Activated CD4-positive, alpha-beta memory T cell treated with anti-CD3 and anti-CD28 coated beads for 36 hours (primary cell): ENCODE measurements at regions not wholly inside any gene's neighbourhood (a gene's known extent, or its start where the extent isn't known, plus 50 kb on each side); places are given as distances from the start of the nearest gene placed in this dataset.
A peak's percentile ranks its signal among the peaks of the same experiment; 100 is the strongest.

Source experiments
- CTCF ChIA-PET: fragments of 350-600 bp; sonication (Branson Sonifier 250); formaldehyde crosslinking; loops from one replicate; lab custom pipeline; 2021; ENCODE audit warnings: antibody characterized with exemption, inconsistent platforms; lab: Charles Lee
- POLR2A ChIA-PET: fragments of 350-600 bp; sonication (Branson Sonifier 250); formaldehyde crosslinking; loops from one replicate; lab custom pipeline; 2021; ENCODE audit warnings: antibody characterized with exemption; lab: Charles Lee
- DNase-seq: peaks from one replicate; pipeline ENCODE4 v3.0.0-alpha.2; 2020
- H3K27ac Mint-ChIP-seq: one replicate; pipeline ENCODE4 v1.8.0; 2021; ENCODE audit warnings: mixed read lengths
- H3K27me3 Mint-ChIP-seq: one replicate; pipeline ENCODE4 v1.8.0; 2021; ENCODE audit warnings: mixed read lengths
- H3K36me3 Mint-ChIP-seq: one replicate; pipeline ENCODE4 v1.8.0; 2021; ENCODE audit warnings: mixed read lengths
- H3K4me1 Mint-ChIP-seq: one replicate; pipeline ENCODE4 v1.8.0; 2021; ENCODE audit warnings: low read depth, mixed read lengths
- H3K4me3 Mint-ChIP-seq: one replicate; pipeline ENCODE4 v1.8.0; 2021; ENCODE audit warnings: mild to moderate bottlenecking, mixed read lengths
- H3K9me3 Mint-ChIP-seq: one replicate; pipeline ENCODE4 v1.8.0; 2021; ENCODE audit warnings: mixed read lengths
- intact Hi-C: fragments of 100-400 bp; cut with micrococcal nuclease; formaldehyde crosslinking; loops from one replicate; pipeline ENCODE4 v1.15.1; 2023

DNA sequence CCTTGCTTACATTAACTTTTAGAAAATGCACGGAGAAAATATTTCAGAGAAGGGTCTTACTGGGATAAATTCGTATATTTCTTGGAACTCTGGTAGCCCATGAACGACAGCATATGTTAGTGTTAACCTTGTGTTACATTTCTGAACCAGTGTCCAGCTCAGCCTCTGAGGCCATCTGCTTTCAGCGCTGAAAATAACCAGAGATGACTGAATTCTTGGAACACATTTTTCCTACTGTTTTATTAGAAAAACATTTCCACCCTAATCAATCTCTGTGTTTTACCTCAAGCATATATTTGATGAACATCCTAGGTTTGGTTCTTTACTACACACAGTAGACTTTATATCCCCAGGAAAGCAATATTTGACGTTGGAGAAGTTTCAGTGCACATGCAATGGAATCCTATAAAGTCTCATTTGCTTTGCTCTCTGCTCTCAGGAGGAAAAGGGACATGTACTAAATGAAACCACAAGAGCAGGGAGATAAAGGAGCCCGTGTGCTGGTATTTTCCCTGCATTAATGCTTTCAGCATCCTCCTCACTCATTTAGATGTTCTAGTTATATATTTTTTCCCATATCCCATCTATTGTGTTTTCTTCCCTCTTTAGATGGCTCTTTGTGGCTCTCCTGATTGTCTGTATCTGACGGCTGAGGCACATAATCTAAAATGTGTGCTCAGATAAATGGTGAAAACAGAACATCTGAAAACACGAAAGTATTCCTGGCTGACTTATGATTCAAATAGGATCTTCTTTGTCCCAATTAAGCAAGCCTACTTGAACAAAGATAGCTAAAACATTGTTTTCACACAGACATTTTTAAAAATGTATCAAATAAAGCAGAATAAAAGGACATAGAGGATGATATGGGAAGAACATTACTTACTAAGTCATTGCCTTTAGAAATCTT lies 151.7 kb upstream of the KCNMB2 start:
- Mint-ChIP-seq H3K9me3 (no peaks in the 10 kb centered on the region), H3K4me3 (no peak overlapping the region), H3K36me3 (no peaks in the 10 kb centered on the region), H3K4me1 (no peaks in the 10 kb centered on the region), H3K27me3 (peaks cover 12% of the 10 kb centered on the region), H3K27ac (no peak overlapping the region)
- no peak for DNase-seq
- CTCF ChIA-PET = interaction anchor here (0.6 to 2.6 kb wide), 10 partner anchors 9 to 1512 kb away, joined by 3 to 15 read pairs (median 4); no protein-coding TSS in a partner anchor
- intact Hi-C loops = loop anchor here (5.0 kb wide), 1 partner anchor 1512 kb away; no protein-coding TSS in a partner anchor
- POLR2A ChIA-PET = no interaction called here

DNA sequence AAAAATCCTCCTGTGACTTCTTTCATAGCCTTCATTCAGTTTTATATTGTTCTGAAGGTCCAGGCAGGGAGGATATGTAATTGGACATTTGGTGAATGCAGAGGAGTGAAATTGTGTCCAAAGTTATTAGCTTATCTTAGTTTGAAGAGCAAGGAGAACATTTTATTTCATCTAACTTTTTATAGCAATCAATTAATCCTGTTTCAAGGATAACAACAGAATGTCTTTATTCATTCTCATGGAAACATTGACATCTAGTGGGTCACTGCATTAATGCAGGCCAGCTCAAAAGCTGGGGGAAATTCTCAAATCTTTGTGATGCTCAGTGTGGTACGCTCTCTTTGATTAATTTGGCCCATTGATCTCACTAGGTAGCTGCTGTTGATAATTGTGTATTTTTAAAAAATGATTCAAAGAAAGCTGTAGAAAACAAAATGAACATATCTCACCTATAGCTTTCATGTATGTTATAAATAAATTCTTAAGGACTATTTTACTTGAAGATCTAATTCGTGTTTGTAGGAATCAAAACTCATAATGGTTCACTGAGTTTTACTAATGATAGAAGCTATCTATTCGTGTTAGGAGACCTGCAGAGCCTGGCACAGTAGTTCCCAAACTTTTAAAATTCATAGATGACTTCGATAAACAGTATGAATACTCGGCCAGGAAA lies 150.8 kb upstream of the KCNMB2 start:
- intact Hi-C loops = loop anchor here (5.0 kb wide), 1 partner anchor 1513 kb away; no protein-coding TSS in a partner anchor
- CTCF ChIA-PET = interaction anchor here (0.9 to 2.6 kb wide), 9 partner anchors 9 to 1513 kb away, joined by 3 to 15 read pairs (median 4); no protein-coding TSS in a partner anchor
- no peaks in the 10 kb centered on the region for H3K36me3 Mint-ChIP-seq

DNA sequence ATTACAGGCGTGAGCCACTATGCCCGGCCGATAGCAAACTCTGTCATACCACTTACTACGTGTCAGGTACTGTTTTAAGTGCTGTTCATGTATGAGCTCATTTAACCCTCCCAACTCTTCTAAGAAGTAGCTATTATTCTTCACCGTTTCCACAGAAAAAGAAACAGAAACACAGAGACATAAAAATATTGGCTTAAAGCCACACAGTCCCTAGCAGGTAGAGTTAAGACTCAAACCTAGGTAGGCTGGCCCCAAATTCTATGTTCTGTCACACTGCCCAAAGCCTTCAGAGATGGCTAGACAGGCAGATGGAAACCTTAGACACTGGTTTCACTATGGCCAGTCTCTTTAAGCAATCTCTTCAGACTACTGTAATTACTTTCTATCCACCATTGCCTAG lies 149.8 kb upstream of the KCNMB2 start:
- Mint-ChIP-seq H3K27me3 (peaks cover 15% of the 10 kb centered on the region), H3K4me1 (no peaks in the 10 kb centered on the region), H3K27ac (no peak overlapping the region), H3K4me3 (no peak overlapping the region), H3K9me3 (no peaks in the 10 kb centered on the region), H3K36me3 (no peaks in the 10 kb centered on the region)
- CTCF ChIA-PET = interaction anchor here (1.9 to 2.0 kb wide), 2 partner anchors 1448 to 1514 kb away, joined by 6 to 15 read pairs; no protein-coding TSS in a partner anchor
- intact Hi-C loops = loop anchor here (5.0 kb wide), 1 partner anchor 1514 kb away; no protein-coding TSS in a partner anchor
- no peak for DNase-seq
- POLR2A ChIA-PET = no interaction called here

More for the DNA sequence above, 150.8 kb upstream of the KCNMB2 start:
- DNase-seq = peak; percentile 20
- POLR2A ChIA-PET = no interaction called here
- H3K4me1 Mint-ChIP-seq = no peaks in the 10 kb centered on the region
- no peak overlapping the region for H3K4me3 Mint-ChIP-seq
- H3K27ac Mint-ChIP-seq = no peak overlapping the region
- peaks cover 15% of the 10 kb centered on the region for H3K27me3 Mint-ChIP-seq
- no peaks in the 10 kb centered on the region for H3K9me3 Mint-ChIP-seq

DNA sequence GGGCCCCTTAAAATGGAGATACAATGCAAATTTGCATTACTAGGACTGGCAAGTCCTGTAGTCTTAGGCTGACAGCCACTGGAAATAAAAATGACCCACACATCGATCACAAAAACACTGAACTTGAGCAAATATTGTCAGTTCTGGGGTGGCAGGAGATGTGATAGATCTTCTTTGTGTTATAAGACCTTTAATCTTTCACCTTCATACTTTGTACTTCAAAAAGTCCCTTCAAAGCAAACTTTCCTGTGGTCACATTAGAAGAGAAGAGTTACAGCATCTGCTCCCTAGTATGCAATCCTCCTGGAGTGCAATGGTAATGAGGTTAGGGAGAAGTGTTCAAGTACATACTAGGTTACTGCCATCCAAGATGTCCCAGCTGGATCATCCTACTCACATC lies 149.4 kb upstream of the KCNMB2 start:
- intact Hi-C loops = loop anchor here (5.0 kb wide), 1 partner anchor 1515 kb away; no protein-coding TSS in a partner anchor

DNA sequence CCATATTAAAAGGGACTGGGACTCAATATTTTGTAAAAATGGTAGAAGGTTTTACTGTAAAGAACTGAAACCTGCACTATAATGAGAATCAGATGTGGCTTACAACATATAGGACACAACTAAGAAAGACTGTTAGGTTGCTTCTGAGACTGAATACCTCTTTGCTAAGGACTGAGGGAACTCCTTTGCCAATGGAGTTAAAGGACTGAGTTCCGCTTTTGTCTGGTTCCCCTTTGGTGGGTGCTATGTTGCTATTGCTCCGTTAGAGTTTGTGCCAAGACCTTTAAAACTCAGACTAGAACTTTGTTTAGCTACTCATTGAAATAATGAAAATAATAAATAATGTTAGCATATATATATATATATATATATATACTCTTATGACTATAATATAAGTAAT lies 147.8 kb upstream of the KCNMB2 start:
- H3K27me3 Mint-ChIP-seq = peaks cover 15% of the 10 kb centered on the region
- intact Hi-C loops = loop anchor here (5.0 kb wide), 1 partner anchor 1516 kb away; no protein-coding TSS in a partner anchor
- H3K4me3 Mint-ChIP-seq = no peak overlapping the region
- no peaks in the 10 kb centered on the region for H3K36me3 Mint-ChIP-seq
- H3K9me3 Mint-ChIP-seq = no peaks in the 10 kb centered on the region
- CTCF ChIA-PET = no interaction called here
- DNase-seq = no peak
- H3K27ac Mint-ChIP-seq = no peak overlapping the region
- peaks cover 4% of the 10 kb centered on the region for H3K4me1 Mint-ChIP-seq
- POLR2A ChIA-PET = no interaction called here

More for the DNA sequence above, 149.4 kb upstream of the KCNMB2 start:
- peaks cover 15% of the 10 kb centered on the region for H3K27me3 Mint-ChIP-seq
- POLR2A ChIA-PET = no interaction called here
- H3K4me3 Mint-ChIP-seq = no peak overlapping the region
- no peaks in the 10 kb centered on the region for H3K4me1 Mint-ChIP-seq
- no peaks in the 10 kb centered on the region for H3K9me3 Mint-ChIP-seq
- H3K36me3 Mint-ChIP-seq = no peaks in the 10 kb centered on the region
- CTCF ChIA-PET = no interaction called here
- no peak overlapping the region for H3K27ac Mint-ChIP-seq
- no peak for DNase-seq

DNA sequence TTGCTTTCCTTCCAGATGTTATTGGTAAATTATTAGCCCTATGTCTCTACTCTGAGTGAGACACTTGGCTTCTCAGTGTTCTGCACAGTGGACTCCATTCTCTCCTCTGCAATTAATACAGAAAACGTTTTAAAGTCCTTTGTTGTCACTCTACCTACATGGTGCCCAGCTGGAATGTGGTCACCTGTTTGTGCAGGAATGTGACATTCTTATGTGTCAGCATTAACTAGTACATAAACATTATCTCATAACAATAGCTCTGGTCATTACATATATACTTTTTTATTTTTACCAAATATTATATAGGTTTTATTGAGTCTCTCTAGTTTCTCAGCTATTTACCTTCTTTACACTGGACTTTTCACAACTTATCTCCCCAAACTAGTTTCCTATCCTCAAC lies 147.0 kb upstream of the KCNMB2 start:
- ChIA-PET POLR2A (no interaction called here), CTCF (no interaction called here)
- Mint-ChIP-seq H3K4me3 (no peak overlapping the region), H3K27ac (no peak overlapping the region), H3K27me3 (peaks cover 17% of the 10 kb centered on the region), H3K4me1 (peaks cover 4% of the 10 kb centered on the region), H3K9me3 (no peaks in the 10 kb centered on the region), H3K36me3 (no peaks in the 10 kb centered on the region)
- intact Hi-C loops = loop anchor here (5.0 kb wide), 1 partner anchor 1517 kb away; no protein-coding TSS in a partner anchor
- no peak for DNase-seq

DNA sequence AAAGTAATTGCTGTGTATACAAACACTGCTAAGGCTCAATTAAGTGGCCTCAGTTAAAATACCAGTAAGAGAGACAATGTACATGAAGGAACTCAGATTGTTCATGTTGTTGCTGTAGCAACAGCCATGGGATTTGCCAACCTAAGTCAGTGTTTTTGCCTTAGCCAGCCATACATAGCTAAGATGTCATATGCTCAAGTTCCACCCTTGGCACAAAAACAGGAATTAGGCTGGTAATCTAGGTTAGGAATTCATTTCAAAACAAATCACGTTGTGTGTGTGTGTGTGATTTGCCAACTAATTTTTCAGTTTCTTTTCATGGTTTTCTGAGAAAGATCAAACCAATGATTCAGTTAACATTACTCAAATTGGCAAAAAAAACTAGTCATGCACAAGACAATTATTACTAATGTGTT lies 143.7 kb upstream of the KCNMB2 start:
- H3K4me3 Mint-ChIP-seq = no peak overlapping the region
- no peak overlapping the region for H3K27ac Mint-ChIP-seq

DNA sequence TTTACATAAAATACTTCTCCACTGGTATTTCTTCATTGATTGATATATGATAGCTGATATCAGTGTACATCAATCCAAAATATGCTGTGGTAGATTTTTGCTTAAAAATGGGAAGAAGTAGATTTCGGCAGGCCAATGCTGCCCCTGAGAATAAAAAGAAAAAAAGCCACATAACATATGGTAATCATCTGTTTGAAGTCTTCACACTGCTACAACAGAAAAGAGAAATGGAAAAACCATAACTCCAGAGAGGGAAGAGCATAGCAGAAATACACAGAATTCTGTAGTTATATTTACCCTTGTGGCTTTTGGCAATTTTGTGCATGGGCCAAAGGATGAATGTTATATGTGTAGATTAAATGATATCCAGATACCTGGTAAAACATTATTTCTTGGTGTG lies 143.1 kb upstream of the KCNMB2 start:
- ChIA-PET POLR2A (no interaction called here), CTCF (interaction anchor here (1.0 to 1.6 kb wide), 2 partner anchors 8 to 43 kb away, joined by 3 to 10 read pairs; no protein-coding TSS in a partner anchor)
- no peaks in the 10 kb centered on the region for H3K36me3 Mint-ChIP-seq
- no peaks in the 10 kb centered on the region for H3K9me3 Mint-ChIP-seq
- intact Hi-C loops = no loop called here
- DNase-seq = no peak
- peaks cover 13% of the 10 kb centered on the region for H3K27me3 Mint-ChIP-seq
- no peak overlapping the region for H3K27ac Mint-ChIP-seq
- no peak overlapping the region for H3K4me3 Mint-ChIP-seq
- peaks cover 4% of the 10 kb centered on the region for H3K4me1 Mint-ChIP-seq

More for the DNA sequence above, 143.7 kb upstream of the KCNMB2 start:
- peaks cover 4% of the 10 kb centered on the region for H3K4me1 Mint-ChIP-seq
- CTCF ChIA-PET = interaction anchor here (0.6 to 1.0 kb wide), 2 partner anchors 44 to 1194 kb away, joined by 3 read pairs; no protein-coding TSS in a partner anchor
- no peaks in the 10 kb centered on the region for H3K9me3 Mint-ChIP-seq
- peaks cover 13% of the 10 kb centered on the region for H3K27me3 Mint-ChIP-seq
- H3K36me3 Mint-ChIP-seq = no peaks in the 10 kb centered on the region
- POLR2A ChIA-PET = no interaction called here
- no peak for DNase-seq
- intact Hi-C loops = loop anchor here (1.0 kb wide), 1 partner anchor 28 kb away; no protein-coding TSS in a partner anchor

DNA sequence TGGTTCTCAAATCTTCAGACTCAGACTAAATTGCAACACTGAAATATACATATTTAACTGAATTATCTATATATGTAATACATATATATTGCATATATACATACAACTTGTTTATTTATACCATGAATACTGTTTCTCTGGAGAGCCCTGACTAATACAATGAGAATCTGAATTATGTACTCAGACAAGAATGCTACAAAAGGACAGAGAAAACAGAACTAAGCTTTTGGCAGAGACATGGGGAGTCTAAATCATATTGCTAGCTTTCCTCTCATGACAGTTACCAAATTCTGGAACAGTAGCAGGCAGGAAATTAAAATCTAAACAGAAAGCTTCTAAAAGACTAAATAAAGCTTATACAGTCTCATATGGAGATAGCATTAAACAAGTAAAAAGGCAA lies 142.4 kb upstream of the KCNMB2 start:
- no peak for DNase-seq
- peaks cover 13% of the 10 kb centered on the region for H3K27me3 Mint-ChIP-seq
- H3K27ac Mint-ChIP-seq = no peak overlapping the region
- no peaks in the 10 kb centered on the region for H3K9me3 Mint-ChIP-seq
- intact Hi-C loops = no loop called here
- H3K36me3 Mint-ChIP-seq = no peaks in the 10 kb centered on the region
- H3K4me3 Mint-ChIP-seq = no peak overlapping the region
- ChIA-PET POLR2A (no interaction called here), CTCF (interaction anchor here (1.6 kb wide), 1 partner anchor 9 kb away, joined by 10 read pairs; no protein-coding TSS in a partner anchor)
- peaks cover 4% of the 10 kb centered on the region for H3K4me1 Mint-ChIP-seq

DNA sequence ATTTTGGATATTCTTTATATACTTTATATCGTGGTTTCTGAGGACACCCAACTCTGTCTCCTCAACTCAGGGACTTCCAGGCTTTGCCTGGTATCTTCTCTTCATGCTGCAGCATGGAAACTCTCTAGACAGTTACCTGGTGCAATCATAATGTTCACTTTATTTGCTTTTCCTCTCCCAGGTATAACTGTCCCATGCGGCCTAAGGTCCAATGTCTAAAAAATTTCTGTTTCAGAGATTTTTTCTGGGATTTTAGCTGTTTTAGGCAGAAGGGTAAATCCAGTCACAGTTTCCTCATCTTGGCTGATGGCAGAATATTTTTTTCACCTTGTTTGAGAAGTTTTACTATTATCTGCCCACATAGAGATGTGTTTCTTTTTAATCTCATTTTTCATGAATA lies 139.9 kb upstream of the KCNMB2 start:
- Mint-ChIP-seq H3K27ac (no peak overlapping the region), H3K36me3 (no peaks in the 10 kb centered on the region), H3K9me3 (no peaks in the 10 kb centered on the region), H3K4me3 (no peak overlapping the region), H3K27me3 (peaks cover 8% of the 10 kb centered on the region), H3K4me1 (peaks cover 4% of the 10 kb centered on the region)
- no peak for DNase-seq
- ChIA-PET POLR2A (no interaction called here), CTCF (no interaction called here)
- intact Hi-C loops = no loop called here

DNA sequence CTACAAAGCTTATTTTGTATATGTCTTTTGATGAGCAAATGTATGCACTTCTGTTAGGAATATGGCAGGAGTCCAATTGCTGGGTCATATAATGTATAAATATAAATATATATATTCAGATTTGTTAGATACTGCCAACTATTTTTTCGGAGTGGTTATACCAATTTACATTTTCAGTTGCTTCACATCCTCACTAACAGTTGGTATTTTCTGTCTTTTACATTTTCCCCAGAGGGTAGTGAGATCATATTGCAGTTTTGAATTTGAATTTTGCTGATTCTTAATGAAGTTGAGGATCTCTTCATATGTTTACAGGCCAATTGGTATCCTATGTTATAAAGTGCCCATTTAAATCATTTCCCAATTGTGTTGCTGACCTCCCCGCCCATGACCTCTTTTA lies 139.0 kb upstream of the KCNMB2 start:
- POLR2A ChIA-PET = no interaction called here
- DNase-seq = no peak
- Mint-ChIP-seq H3K9me3 (no peaks in the 10 kb centered on the region), H3K27ac (no peak overlapping the region), H3K4me3 (no peak overlapping the region), H3K27me3 (peaks cover 8% of the 10 kb centered on the region), H3K4me1 (peaks cover 4% of the 10 kb centered on the region), H3K36me3 (no peaks in the 10 kb centered on the region)
- CTCF ChIA-PET = no interaction called here
- intact Hi-C loops = no loop called here

DNA sequence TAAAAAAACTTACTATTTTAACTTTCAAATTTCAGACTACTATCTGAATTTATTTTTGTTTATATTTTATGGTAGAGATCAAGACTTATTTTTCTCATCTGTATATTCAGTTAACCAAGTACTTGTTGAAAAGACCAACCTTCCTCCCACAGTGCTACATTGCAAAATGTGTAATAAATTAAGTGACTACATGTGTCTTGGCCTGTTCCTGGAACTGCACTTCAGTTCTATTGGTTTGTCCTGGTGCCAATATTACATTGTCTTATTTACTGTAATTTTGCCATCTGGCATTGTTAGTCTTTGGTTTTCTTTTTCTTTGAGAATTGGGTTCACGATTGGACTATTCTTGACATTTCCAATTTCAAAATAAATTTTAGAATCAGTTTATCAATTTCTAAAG lies 138.4 kb upstream of the KCNMB2 start:
- Mint-ChIP-seq H3K27ac (no peak overlapping the region), H3K27me3 (peaks cover 8% of the 10 kb centered on the region), H3K4me3 (no peak overlapping the region), H3K4me1 (peaks cover 3% of the 10 kb centered on the region), H3K9me3 (no peaks in the 10 kb centered on the region), H3K36me3 (no peaks in the 10 kb centered on the region)
- ChIA-PET POLR2A (no interaction called here), CTCF (no interaction called here)
- intact Hi-C loops = no loop called here
- no peak for DNase-seq
